Activated CD4-positive, alpha-beta memory T cell treated with anti-CD3 and anti-CD28 coated beads, Interleukin-2, amount 10 ng/mL, durations not matched to agents 7 days and 5 days (primary cell): ENCODE measurements at regions not wholly inside any gene's neighbourhood (a gene's known extent, or its start where the extent isn't known, plus 50 kb on each side); places are given as distances from the start of the nearest gene placed in this dataset.
A peak's percentile ranks its signal among the peaks of the same experiment; 100 is the strongest.

Source experiments
- CTCF ChIA-PET: fragments of 350-600 bp; sonication (Branson Sonifier 250); formaldehyde crosslinking; loops from one replicate; lab custom pipeline; 2021; ENCODE audit warnings: antibody characterized with exemption, inconsistent platforms; lab: Charles Lee
- POLR2A ChIA-PET: fragments of 350-600 bp; sonication (Branson Sonifier 250); formaldehyde crosslinking; loops from one replicate; lab custom pipeline; 2021; ENCODE audit warnings: antibody characterized with exemption; lab: Charles Lee
- DNase-seq: peaks from one replicate; pipeline ENCODE4 v3.0.0-alpha.2; 2020
- H3K27ac Mint-ChIP-seq: one replicate; pipeline ENCODE4 v1.8.0; 2021; ENCODE audit warnings: mild to moderate bottlenecking, mixed read lengths
- H3K27me3 Mint-ChIP-seq: one replicate; pipeline ENCODE4 v1.8.0; 2021; ENCODE audit warnings: mixed read lengths
- H3K36me3 Mint-ChIP-seq: one replicate; pipeline ENCODE4 v1.8.0; 2021; ENCODE audit warnings: low read depth, mixed read lengths
- H3K4me1 Mint-ChIP-seq: one replicate; pipeline ENCODE4 v1.8.0; 2021; ENCODE audit warnings: mixed read lengths
- H3K4me3 Mint-ChIP-seq: one replicate; pipeline ENCODE4 v1.8.0; 2021; ENCODE audit warnings: mild to moderate bottlenecking, mixed read lengths
- H3K9me3 Mint-ChIP-seq: one replicate; pipeline ENCODE4 v1.8.0; 2021; ENCODE audit warnings: mixed read lengths

DNA sequence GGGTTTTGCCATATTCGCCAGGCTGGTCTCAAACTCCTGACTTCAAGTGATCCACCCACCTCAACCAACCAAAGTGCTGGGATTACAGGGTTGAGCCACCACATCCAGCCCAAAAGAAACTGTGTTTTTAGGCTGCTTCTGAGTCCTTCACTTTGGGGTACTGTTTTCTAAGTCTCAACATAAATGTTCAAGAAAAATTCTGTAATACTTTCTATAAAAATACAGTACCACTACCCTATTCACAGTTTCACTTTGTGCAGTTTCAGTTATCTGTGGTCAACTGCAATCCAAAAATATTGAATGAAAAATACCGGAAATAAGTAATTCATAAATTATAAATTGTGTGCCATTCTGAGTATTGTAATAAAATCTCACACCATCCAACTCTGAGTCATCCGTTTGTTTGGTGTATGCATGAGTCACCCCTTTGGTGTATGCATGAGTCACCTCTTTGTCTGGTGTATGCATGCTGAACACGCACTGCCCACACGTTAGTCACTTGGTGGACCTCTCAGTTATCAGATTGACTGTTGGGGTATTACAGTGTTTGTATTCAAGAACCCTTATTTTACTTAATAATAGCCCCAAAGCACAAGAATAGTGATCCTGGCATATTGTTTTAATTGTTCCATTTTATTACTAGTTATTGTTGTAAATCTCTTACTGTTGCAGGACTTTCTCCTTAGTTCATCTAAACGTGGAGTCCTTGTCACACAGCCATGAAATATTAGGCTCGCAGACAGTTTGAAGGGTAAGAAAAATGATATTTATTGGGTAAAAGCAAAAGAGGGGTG, 190.2 kb downstream of the FSCB start:
- Mint-ChIP-seq H3K27ac (no peak overlapping the region), H3K9me3 (peaks cover 14% of the 10 kb centered on the region), H3K4me1 (no peaks in the 10 kb centered on the region), H3K27me3 (no peaks in the 10 kb centered on the region), H3K36me3 (no peaks in the 10 kb centered on the region), H3K4me3 (no peak overlapping the region)
- ChIA-PET CTCF (no interaction called here), POLR2A (no interaction called here)
- DNase-seq, result peak; percentile 20

GRCh38 chr14:44309331-44309730, 197.8 kb downstream of the FSCB start:
- ChIA-PET POLR2A (no interaction called here), CTCF (no interaction called here)
- H3K4me1 Mint-ChIP-seq, result no peaks in the 10 kb centered on the region
- H3K27ac Mint-ChIP-seq, result no peak overlapping the region
- no peak overlapping the region for H3K4me3 Mint-ChIP-seq
- no peaks in the 10 kb centered on the region for H3K27me3 Mint-ChIP-seq
- H3K9me3 Mint-ChIP-seq, result peaks cover 6% of the 10 kb centered on the region
- no peaks in the 10 kb centered on the region for H3K36me3 Mint-ChIP-seq
- DNase-seq, result no peak

GRCh38 chr14:44300916-44301315, 206.2 kb downstream of the FSCB start:
- H3K4me3 Mint-ChIP-seq, result no peak overlapping the region
- H3K9me3 Mint-ChIP-seq, result peaks cover 5% of the 10 kb centered on the region
- H3K27me3 Mint-ChIP-seq, result no peaks in the 10 kb centered on the region
- no peaks in the 10 kb centered on the region for H3K36me3 Mint-ChIP-seq
- no peak overlapping the region for H3K27ac Mint-ChIP-seq
- ChIA-PET CTCF (no interaction called here), POLR2A (no interaction called here)
- DNase-seq, result no peak
- H3K4me1 Mint-ChIP-seq, result no peaks in the 10 kb centered on the region

DNA sequence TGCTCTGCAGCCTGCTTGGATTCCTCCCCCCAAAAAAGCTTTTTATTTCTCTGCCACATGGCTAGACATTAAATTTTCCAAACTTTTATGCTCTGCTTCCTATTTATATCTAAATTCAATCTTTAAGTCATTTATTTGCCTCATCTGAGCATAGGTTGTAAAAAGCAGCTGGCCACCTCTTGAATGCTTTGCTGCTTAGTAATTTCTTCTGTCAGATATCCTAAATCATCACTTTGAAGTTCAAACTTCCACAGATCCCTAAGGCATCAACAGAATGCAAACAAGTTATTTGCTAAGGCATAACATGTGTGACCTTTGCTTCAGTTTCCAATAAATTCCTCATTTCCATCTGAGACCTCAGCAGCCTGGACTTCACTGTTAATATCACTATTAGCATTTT, 209.6 kb downstream of the FSCB start:
- POLR2A ChIA-PET, result no interaction called here
- Mint-ChIP-seq H3K27me3 (no peaks in the 10 kb centered on the region), H3K4me1 (no peaks in the 10 kb centered on the region), H3K36me3 (no peaks in the 10 kb centered on the region), H3K27ac (no peak overlapping the region), H3K4me3 (no peak overlapping the region), H3K9me3 (peaks cover 10% of the 10 kb centered on the region)
- CTCF ChIA-PET, result no interaction called here
- no peak for DNase-seq

DNA sequence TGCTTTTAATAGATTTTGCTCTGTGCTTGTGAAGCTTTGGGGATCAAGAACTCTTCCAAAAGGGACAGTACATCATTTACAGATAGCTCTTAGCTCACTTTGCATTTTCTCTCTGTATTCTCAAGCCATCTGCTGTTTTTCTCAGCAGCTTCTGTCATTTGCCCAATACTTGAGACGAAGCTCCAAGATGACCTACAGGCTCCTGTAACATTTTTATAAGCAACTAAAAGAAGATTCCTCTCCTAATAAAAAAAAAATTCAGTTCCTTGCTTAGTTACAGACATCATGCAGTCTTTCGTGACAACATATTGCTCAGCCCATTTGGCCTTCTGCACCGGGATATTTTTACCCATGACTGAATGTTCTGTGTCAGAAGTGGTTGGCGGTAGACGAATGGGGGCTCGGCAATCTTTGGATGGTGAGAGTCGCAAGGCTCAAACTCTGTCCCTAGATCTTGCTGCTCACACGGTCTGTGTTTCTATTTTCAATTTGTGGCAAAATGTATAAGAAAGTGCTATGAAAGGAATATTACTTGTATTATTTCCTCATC, 215.6 kb downstream of the FSCB start:
- H3K4me1 Mint-ChIP-seq, result no peaks in the 10 kb centered on the region
- ChIA-PET POLR2A (no interaction called here), CTCF (no interaction called here)
- DNase-seq, result no peak
- H3K4me3 Mint-ChIP-seq, result no peak overlapping the region
- H3K36me3 Mint-ChIP-seq, result no peaks in the 10 kb centered on the region
- H3K27me3 Mint-ChIP-seq, result no peaks in the 10 kb centered on the region
- H3K9me3 Mint-ChIP-seq, result peaks cover 10% of the 10 kb centered on the region
- no peak overlapping the region for H3K27ac Mint-ChIP-seq

- Mint-ChIP-seq H3K9me3 (peaks cover 2% of the 10 kb centered on the region), H3K27ac (no peak overlapping the region), H3K4me3 (no peak overlapping the region), H3K36me3 (no peaks in the 10 kb centered on the region), H3K4me1 (no peaks in the 10 kb centered on the region), H3K27me3 (no peaks in the 10 kb centered on the region)
- CTCF ChIA-PET, result no interaction called here
- no peak for DNase-seq
- POLR2A ChIA-PET, result no interaction called here
These were observed 219.2 kb downstream of the FSCB start for GRCh38 chr14:44287858-44288257.

DNA sequence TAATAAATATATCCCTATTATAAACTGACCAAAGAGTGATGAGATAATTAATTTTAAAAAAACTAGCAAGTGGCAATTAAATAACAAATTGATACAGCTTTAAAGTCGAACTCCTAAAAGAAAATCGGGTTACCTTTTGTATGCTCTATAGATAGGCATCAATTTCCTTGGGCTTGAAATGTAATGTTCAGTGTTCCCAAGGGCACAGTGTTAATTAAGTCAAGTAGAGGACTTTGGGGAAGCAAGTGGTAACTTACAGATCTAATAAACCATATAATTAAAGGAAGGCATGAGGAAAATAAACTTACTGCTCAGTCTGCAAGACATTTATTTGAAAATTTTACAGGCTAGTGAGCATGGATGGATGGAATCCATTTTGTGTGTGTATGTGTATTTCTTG, 220.9 kb downstream of the FSCB start:
- Mint-ChIP-seq H3K36me3 (no peaks in the 10 kb centered on the region), H3K9me3 (no peaks in the 10 kb centered on the region), H3K4me1 (no peaks in the 10 kb centered on the region), H3K27me3 (no peaks in the 10 kb centered on the region), H3K27ac (no peak overlapping the region), H3K4me3 (no peak overlapping the region)
- POLR2A ChIA-PET, result no interaction called here
- CTCF ChIA-PET, result no interaction called here
- no peak for DNase-seq

- POLR2A ChIA-PET, result no interaction called here
- Mint-ChIP-seq H3K27ac (no peak overlapping the region), H3K27me3 (no peaks in the 10 kb centered on the region), H3K9me3 (no peaks in the 10 kb centered on the region), H3K4me1 (no peaks in the 10 kb centered on the region), H3K36me3 (no peaks in the 10 kb centered on the region), H3K4me3 (no peak overlapping the region)
- no peak for DNase-seq
- CTCF ChIA-PET, result no interaction called here
These were observed 223.2 kb downstream of the FSCB start for GRCh38 chr14:44283836-44284235.

- no peaks in the 10 kb centered on the region for H3K27me3 Mint-ChIP-seq
- ChIA-PET POLR2A (no interaction called here), CTCF (no interaction called here)
- DNase-seq, result no peak
- no peaks in the 10 kb centered on the region for H3K9me3 Mint-ChIP-seq
- H3K36me3 Mint-ChIP-seq, result no peaks in the 10 kb centered on the region
- H3K27ac Mint-ChIP-seq, result no peak overlapping the region
- no peaks in the 10 kb centered on the region for H3K4me1 Mint-ChIP-seq
- H3K4me3 Mint-ChIP-seq, result no peak overlapping the region
These were observed 227.7 kb downstream of the FSCB start for GRCh38 chr14:44279357-44279756.

DNA sequence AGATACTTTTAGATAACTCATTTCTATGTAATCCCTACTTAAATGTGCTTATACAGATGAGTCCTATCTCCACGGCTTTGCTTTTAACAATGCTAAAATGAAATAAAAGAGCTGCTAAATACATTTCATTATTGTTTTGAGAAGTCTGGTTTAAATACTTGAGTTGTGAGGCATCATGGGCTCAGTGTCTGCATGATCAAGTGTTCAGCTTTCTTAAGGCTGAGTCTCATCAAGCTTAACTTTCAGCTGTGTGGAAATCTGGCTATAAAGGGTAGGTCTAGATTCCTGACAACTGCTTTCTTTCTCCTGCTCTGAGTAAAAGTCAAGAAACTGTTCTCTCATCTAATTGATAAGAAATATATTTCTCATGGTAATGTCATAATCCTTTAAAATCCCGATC, 235.4 kb downstream of the FSCB start:
- ChIA-PET CTCF (no interaction called here), POLR2A (no interaction called here)
- H3K36me3 Mint-ChIP-seq, result no peaks in the 10 kb centered on the region
- DNase-seq, result no peak
- H3K9me3 Mint-ChIP-seq, result peaks cover 13% of the 10 kb centered on the region
- H3K4me3 Mint-ChIP-seq, result no peak overlapping the region
- no peak overlapping the region for H3K27ac Mint-ChIP-seq
- H3K4me1 Mint-ChIP-seq, result no peaks in the 10 kb centered on the region
- no peaks in the 10 kb centered on the region for H3K27me3 Mint-ChIP-seq

DNA sequence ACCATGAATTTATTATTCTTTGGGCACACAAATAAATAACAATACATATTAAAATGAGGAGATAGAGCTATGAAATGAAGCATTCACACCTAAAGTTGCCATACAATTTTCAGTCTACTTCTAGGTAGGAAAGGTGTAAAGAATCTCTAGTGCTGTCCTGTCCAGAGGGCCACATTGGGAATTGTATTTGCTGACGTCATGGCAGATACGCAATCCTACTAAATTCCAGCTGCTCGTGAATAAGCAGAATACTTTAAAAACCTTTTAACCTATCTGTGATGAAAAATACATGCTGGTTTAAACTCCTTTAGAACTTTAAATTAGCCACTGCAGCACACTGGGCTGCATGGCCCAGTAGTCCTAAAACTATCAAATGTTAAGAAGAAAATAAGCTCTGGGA, 236.1 kb downstream of the FSCB start:
- Mint-ChIP-seq H3K4me3 (no peak overlapping the region), H3K4me1 (no peaks in the 10 kb centered on the region), H3K36me3 (no peaks in the 10 kb centered on the region), H3K27me3 (no peaks in the 10 kb centered on the region), H3K27ac (no peak overlapping the region), H3K9me3 (peaks cover 19% of the 10 kb centered on the region)
- CTCF ChIA-PET, result no interaction called here
- no peak for DNase-seq
- POLR2A ChIA-PET, result no interaction called here

DNA sequence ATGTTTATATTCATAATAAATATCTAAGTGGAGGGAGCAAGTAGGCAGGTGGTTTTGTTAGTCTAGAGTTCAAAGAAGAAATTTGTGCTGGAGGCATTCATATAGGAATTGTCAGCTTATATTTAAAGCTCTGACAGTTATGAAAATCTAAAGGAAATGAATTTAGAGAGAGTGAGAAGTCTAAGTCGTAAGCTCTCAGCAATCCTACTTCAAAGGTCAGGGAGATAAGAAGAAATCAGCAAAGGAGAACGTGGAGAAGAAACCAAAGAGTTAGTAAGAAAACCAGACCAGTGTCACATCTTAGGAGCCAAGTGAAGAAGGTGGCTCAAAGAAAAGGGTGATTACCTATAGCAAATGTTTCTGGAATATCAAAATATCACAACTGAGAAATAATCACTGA, 241.8 kb downstream of the FSCB start:
- no peak overlapping the region for H3K27ac Mint-ChIP-seq

DNA sequence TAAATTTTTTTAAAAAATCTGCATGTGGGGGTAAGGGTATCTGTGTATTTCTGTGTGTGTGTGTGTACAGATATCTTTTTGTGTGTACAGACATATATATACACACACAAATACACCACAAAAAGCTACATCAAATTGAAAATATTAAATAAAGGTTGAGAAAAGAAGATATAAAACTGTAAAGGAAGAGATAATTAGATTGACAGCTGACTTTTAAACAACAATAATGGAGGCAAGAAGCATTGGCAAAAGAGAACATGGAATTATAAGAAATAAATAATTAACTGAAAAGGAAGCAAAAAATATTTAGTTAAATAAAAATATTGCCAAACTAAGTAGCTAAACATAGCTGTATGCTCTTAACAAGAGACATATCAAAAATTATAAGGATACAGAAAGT, 291.4 kb downstream of the FSCB start:
- H3K36me3 Mint-ChIP-seq, result no peaks in the 10 kb centered on the region
- no peaks in the 10 kb centered on the region for H3K4me1 Mint-ChIP-seq
- ChIA-PET CTCF (no interaction called here), POLR2A (no interaction called here)
- H3K27ac Mint-ChIP-seq, result no peak overlapping the region
- no peak overlapping the region for H3K4me3 Mint-ChIP-seq
- H3K9me3 Mint-ChIP-seq, result peaks cover 5% of the 10 kb centered on the region
- DNase-seq, result no peak
- no peaks in the 10 kb centered on the region for H3K27me3 Mint-ChIP-seq

More for the DNA sequence above, 241.8 kb downstream of the FSCB start:
- Mint-ChIP-seq H3K9me3 (peaks cover 36% of the 10 kb centered on the region), H3K27me3 (no peaks in the 10 kb centered on the region), H3K4me3 (no peak overlapping the region), H3K4me1 (no peaks in the 10 kb centered on the region), H3K36me3 (no peaks in the 10 kb centered on the region)
- POLR2A ChIA-PET, result no interaction called here
- DNase-seq, result no peak
- CTCF ChIA-PET, result no interaction called here

- Mint-ChIP-seq H3K4me1 (no peaks in the 10 kb centered on the region), H3K36me3 (no peaks in the 10 kb centered on the region), H3K9me3 (peaks cover 10% of the 10 kb centered on the region), H3K27ac (no peak overlapping the region), H3K27me3 (no peaks in the 10 kb centered on the region), H3K4me3 (no peak overlapping the region)
- CTCF ChIA-PET, result no interaction called here
- no peak for DNase-seq
- POLR2A ChIA-PET, result no interaction called here
These were observed 295.4 kb downstream of the FSCB start for GRCh38 chr14:44211718-44212117.
